OCI-LY3 (cell line): ENCODE measurements at regions not wholly inside any gene's neighbourhood (a gene's known extent, or its start where the extent isn't known, plus 50 kb on each side); places are given as distances from the start of the nearest gene placed in this dataset.

ENCODE experiments used
- CTCF ChIP-seq: fragments of 200-600, 300-600 bp; sonication (generic); IDR thresholded peaks from 2 replicates; pipeline ENCODE4 v1.5.1; 2014; ENCODE audit warnings: antibody characterized with exemption, low read length, low read depth
- EZH2phosphoT487 ChIP-seq: fragments of 200-600 bp; shearing (Covaris generic); IDR thresholded peaks from 2 replicates; pipeline ENCODE4 v1.6.1; 2018; ENCODE audit warnings: antibody characterized with exemption, mixed run types, low read depth

- no peak for TF ChIP-seq CTCF
- TF ChIP-seq EZH2phosphoT487 = no peak
These were observed 82.4 kb upstream of the PACRGL start for GRCh38 chr4:20617678-20618396.
